ENCODE measurements at regions not wholly inside any gene's neighbourhood (a gene's known extent, or its start where the extent isn't known, plus 50 kb on each side); places are given as distances from the start of the nearest gene placed in this dataset.
A peak's percentile ranks its signal among the peaks of the same experiment; 100 is the strongest.

DNA sequence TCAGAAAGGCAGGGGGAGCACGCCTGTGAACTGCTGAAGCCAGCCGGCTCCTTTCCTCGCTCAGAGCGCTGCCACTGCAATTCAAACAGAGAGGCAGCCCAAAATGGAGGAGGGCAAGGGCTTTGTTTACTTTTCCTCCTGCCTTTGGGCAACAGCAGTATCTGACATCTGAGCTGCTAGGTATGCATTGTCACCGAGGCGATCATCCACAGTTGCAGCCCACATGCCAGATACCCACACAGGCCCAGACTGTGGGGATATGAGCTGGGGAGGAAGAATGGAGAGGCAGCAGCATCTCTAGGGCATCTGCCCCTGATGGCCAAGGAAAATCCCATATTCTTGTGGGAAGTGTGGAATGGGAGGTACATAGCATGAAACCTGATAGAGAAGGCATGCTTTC lies 357.1 kb downstream of the BARHL2 start:
- H3K4me1 ChIP-seq (ENCODE audit: control extremely low read depth in 1 of 4, control insufficient read depth in 4 of 4, insufficient read depth in 4 of 4, low read length in 3 of 4) = peaks cover 0 to 4% (median 3%) of the 10 kb centered on the region in 4 experiments
- DNase-seq = no peak
- CTCF ChIA-PET = no interaction called here
- H3K27me3 ChIP-seq (replicated peaks in 2 of 5; ENCODE audit: control insufficient read depth in 4 of 5, insufficient read depth in 5 of 5, low read length in 4 of 5) = peaks cover 0 to 5% (median 0%) of the 10 kb centered on the region in 5 experiments
- POLR2A ChIA-PET = no interaction called here
- no peak overlapping the region for H3K4me3 ChIP-seq (ENCODE audit: control insufficient read depth in 1 of 7, extremely low read depth in 1 of 7, insufficient read depth in 4 of 7, low read depth in 2 of 7, low read length in 6 of 7)
- H3K36me3 ChIP-seq (ENCODE audit: control insufficient read depth in 4 of 4, insufficient read depth in 4 of 4, low read length in 3 of 4) = no peaks in the 10 kb centered on the region
- no peak overlapping the region for H3K27ac ChIP-seq (ENCODE audit: insufficient read depth in 1 of 2, low read depth in 1 of 2, low read length in 2 of 2, poor library complexity in 1 of 2, severe bottlenecking in 2 of 2)
- 96% methylated on average over 5 of the region's 6 CpGs for WGBS (ENCODE audit: insufficient coverage)
- H3K9me3 ChIP-seq (ENCODE audit: control extremely low read depth in 1 of 5, control insufficient read depth in 4 of 5, insufficient read depth in 2 of 5, low read depth in 1 of 5, low read length in 4 of 5) = peaks cover 0 to 4% (median 0%) of the 10 kb centered on the region in 5 experiments

DNA sequence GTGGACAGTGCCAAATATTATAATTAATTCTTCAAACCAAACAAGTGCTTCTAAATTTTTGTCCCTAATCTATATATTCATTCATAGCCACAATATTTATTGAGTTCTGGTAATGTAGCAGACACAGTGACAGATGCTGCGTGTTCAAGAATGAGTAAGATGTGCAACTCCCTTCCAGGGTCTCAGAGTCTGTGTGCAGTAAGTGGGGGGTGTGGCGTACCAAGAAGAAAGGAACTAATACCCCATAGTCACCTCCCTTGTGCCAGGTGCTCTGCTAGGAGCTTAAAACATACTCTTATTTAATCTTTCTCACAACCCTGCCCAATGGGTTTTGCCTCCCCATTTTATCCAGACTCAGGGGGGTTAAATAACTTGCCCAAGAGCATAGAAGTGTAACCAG lies 358.7 kb downstream of the BARHL2 start:
- Histone ChIP-seq H3K4me3 (ENCODE audit: control insufficient read depth in 1 of 7, extremely low read depth in 1 of 7, insufficient read depth in 4 of 7, low read depth in 2 of 7, low read length in 6 of 7) (no peak overlapping the region), H3K27ac (ENCODE audit: insufficient read depth in 1 of 2, low read depth in 1 of 2, low read length in 2 of 2, poor library complexity in 1 of 2, severe bottlenecking in 2 of 2) (no peak overlapping the region), H3K36me3 (ENCODE audit: control insufficient read depth in 4 of 4, insufficient read depth in 4 of 4, low read length in 3 of 4) (no peaks in the 10 kb centered on the region), H3K4me1 (ENCODE audit: control extremely low read depth in 1 of 4, control insufficient read depth in 4 of 4, insufficient read depth in 4 of 4, low read length in 3 of 4) (peaks cover 0 to 4% (median 3%) of the 10 kb centered on the region in 4 experiments), H3K27me3 (replicated peaks in 2 of 5; ENCODE audit: control insufficient read depth in 4 of 5, insufficient read depth in 5 of 5, low read length in 4 of 5) (peaks cover 0 to 5% (median 0%) of the 10 kb centered on the region in 5 experiments), H3K9me3 (ENCODE audit: control extremely low read depth in 1 of 5, control insufficient read depth in 4 of 5, insufficient read depth in 2 of 5, low read depth in 1 of 5, low read length in 4 of 5) (no peaks in the 10 kb centered on the region)
- DNase-seq = peak in 2 of 3 donors; percentile 31 to 38
- no CpG with 5 or more reads among the region's 2 CpGs for WGBS (ENCODE audit: insufficient coverage)
- ChIA-PET CTCF (no interaction called here), POLR2A (no interaction called here)

DNA sequence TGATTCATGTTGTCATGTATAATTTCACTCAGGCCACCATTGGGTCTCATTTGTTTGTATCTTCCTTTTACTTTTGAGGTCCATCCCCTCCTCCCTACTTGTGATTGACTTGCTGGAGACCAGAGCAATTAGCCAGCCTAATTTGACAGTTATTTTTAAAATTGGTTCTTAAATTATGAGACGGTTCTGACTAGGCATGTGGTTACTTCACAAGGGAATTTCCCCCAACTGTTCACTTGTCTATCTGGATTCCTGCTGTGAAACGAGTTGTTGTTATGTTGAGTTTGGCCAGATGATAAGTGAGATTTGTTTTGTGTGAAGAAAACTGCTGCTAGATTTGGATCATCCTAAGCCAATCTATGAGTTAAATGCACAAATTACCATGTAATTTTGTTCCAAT lies 359.1 kb downstream of the BARHL2 start:
- H3K27me3 ChIP-seq (replicated peaks in 2 of 5; ENCODE audit: control insufficient read depth in 4 of 5, insufficient read depth in 5 of 5, low read length in 4 of 5) = peaks cover 0 to 2% (median 0%) of the 10 kb centered on the region in 5 experiments

DNA sequence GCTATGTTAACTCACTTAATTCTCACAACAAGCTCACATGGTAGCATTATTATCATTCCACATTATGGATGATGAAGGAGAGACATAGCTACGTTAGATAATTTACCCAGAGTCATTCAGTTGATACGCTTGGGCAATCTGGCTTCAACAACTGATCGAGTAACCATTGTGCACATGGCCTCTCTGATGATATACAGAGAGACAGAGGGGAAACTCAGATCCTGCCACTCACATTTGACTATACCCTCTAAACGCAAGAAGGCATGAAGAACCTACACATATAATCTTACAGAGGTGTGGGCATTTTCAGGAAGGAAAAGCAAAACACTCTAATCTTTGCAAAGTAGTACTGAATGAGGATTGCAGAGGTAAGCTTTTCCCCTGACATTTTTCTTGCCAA lies 360.1 kb downstream of the BARHL2 start:
- 97% methylated on average over 3 of the region's 4 CpGs for WGBS (ENCODE audit: insufficient coverage)
- Histone ChIP-seq H3K36me3 (ENCODE audit: control insufficient read depth in 4 of 4, insufficient read depth in 4 of 4, low read length in 3 of 4) (no peaks in the 10 kb centered on the region), H3K4me3 (ENCODE audit: control insufficient read depth in 1 of 7, extremely low read depth in 1 of 7, insufficient read depth in 4 of 7, low read depth in 2 of 7, low read length in 6 of 7) (no peak overlapping the region), H3K9me3 (ENCODE audit: control extremely low read depth in 1 of 5, control insufficient read depth in 4 of 5, insufficient read depth in 2 of 5, low read depth in 1 of 5, low read length in 4 of 5) (no peaks in the 10 kb centered on the region), H3K4me1 (ENCODE audit: control extremely low read depth in 1 of 4, control insufficient read depth in 4 of 4, insufficient read depth in 4 of 4, low read length in 3 of 4) (peaks cover 2 to 4% (median 4%) of the 10 kb centered on the region in 4 experiments), H3K27me3 (replicated peaks in 2 of 5; ENCODE audit: control insufficient read depth in 4 of 5, insufficient read depth in 5 of 5, low read length in 4 of 5) (no peaks in the 10 kb centered on the region), H3K27ac (ENCODE audit: insufficient read depth in 1 of 2, low read depth in 1 of 2, low read length in 2 of 2, poor library complexity in 1 of 2, severe bottlenecking in 2 of 2) (no peak overlapping the region)
- no peak for DNase-seq
- CTCF ChIA-PET = no interaction called here
- POLR2A ChIA-PET = no interaction called here

More for the DNA sequence above, 359.1 kb downstream of the BARHL2 start:
- DNase-seq = peak in 2 of 3 donors; percentile 78 to 81
- Histone ChIP-seq H3K36me3 (ENCODE audit: control insufficient read depth in 4 of 4, insufficient read depth in 4 of 4, low read length in 3 of 4) (no peaks in the 10 kb centered on the region), H3K9me3 (ENCODE audit: control extremely low read depth in 1 of 5, control insufficient read depth in 4 of 5, insufficient read depth in 2 of 5, low read depth in 1 of 5, low read length in 4 of 5) (no peaks in the 10 kb centered on the region), H3K4me3 (ENCODE audit: control insufficient read depth in 1 of 7, extremely low read depth in 1 of 7, insufficient read depth in 4 of 7, low read depth in 2 of 7, low read length in 6 of 7) (no peak overlapping the region), H3K27ac (ENCODE audit: insufficient read depth in 1 of 2, low read depth in 1 of 2, low read length in 2 of 2, poor library complexity in 1 of 2, severe bottlenecking in 2 of 2) (no peak overlapping the region), H3K4me1 (ENCODE audit: control extremely low read depth in 1 of 4, control insufficient read depth in 4 of 4, insufficient read depth in 4 of 4, low read length in 3 of 4) (peaks cover 1 to 4% (median 3%) of the 10 kb centered on the region in 4 experiments)
- POLR2A ChIA-PET = no interaction called here
- WGBS (ENCODE audit: insufficient coverage) = no CpG with 5 or more reads among the region's 2 CpGs
- CTCF ChIA-PET = no interaction called here

DNA sequence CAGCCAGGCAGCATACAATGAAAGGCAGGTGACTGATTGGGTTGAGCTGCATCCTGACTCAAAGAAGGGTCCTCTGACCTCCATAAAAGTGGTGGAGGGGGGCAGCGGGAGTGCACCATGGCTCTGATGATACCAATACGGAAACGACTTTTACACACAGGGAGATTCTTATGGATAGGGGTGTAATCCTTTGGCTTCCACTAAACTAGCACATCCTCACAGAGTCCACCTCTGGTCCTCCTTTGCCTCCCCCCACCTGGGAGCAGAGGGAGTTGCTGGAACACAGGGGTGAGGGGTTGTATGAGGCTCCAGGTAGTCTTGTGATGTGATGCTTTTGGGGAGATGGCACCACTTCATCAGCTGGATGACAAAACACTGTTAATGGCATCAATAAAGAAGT lies 361.0 kb downstream of the BARHL2 start:
- H3K36me3 ChIP-seq (ENCODE audit: control insufficient read depth in 4 of 4, insufficient read depth in 4 of 4, low read length in 3 of 4) = no peaks in the 10 kb centered on the region
- no peak overlapping the region for H3K4me3 ChIP-seq (ENCODE audit: control insufficient read depth in 1 of 7, extremely low read depth in 1 of 7, insufficient read depth in 4 of 7, low read depth in 2 of 7, low read length in 6 of 7)
- CTCF ChIA-PET = no interaction called here
- DNase-seq = no peak
- no peaks in the 10 kb centered on the region for H3K9me3 ChIP-seq (ENCODE audit: control extremely low read depth in 1 of 5, control insufficient read depth in 4 of 5, insufficient read depth in 2 of 5, low read depth in 1 of 5, low read length in 4 of 5)
- POLR2A ChIA-PET = no interaction called here
- H3K4me1 ChIP-seq (ENCODE audit: control extremely low read depth in 1 of 4, control insufficient read depth in 4 of 4, insufficient read depth in 4 of 4, low read length in 3 of 4) = peaks cover 2 to 4% (median 4%) of the 10 kb centered on the region in 4 experiments
- WGBS (ENCODE audit: insufficient coverage) = no CpG with 5 or more reads among the region's 3 CpGs
- H3K27ac ChIP-seq (ENCODE audit: insufficient read depth in 1 of 2, low read depth in 1 of 2, low read length in 2 of 2, poor library complexity in 1 of 2, severe bottlenecking in 2 of 2) = no peak overlapping the region
- no peaks in the 10 kb centered on the region for H3K27me3 ChIP-seq (replicated peaks in 2 of 5; ENCODE audit: control insufficient read depth in 4 of 5, insufficient read depth in 5 of 5, low read length in 4 of 5)

DNA sequence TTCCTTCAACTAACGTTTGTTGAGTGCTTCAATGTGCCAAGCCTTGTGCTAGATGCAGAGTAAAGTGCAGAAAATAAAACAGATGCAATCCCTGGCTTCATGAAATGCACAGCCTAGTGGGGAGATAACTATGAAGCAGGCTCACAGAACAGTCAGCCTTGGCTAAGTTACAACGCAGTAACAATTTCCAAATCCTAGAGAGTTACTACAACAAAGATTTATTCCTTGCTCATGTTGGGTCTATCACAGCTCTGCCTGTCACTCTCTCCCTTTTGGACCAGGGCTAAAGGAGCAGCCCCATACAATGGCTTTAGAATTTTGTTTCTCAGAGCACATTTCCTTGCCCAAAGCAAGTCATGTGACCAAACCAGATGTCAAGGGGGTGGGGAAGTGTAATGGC lies 359.8 kb downstream of the ZNF326 start:
- CTCF ChIA-PET = no interaction called here
- H3K4me3 ChIP-seq (ENCODE audit: control insufficient read depth in 1 of 7, extremely low read depth in 1 of 7, insufficient read depth in 4 of 7, low read depth in 2 of 7, low read length in 6 of 7) = no peak overlapping the region
- POLR2A ChIA-PET = no interaction called here
- no peaks in the 10 kb centered on the region for H3K27me3 ChIP-seq (replicated peaks in 2 of 5; ENCODE audit: control insufficient read depth in 4 of 5, insufficient read depth in 5 of 5, low read length in 4 of 5)
- no peaks in the 10 kb centered on the region for H3K36me3 ChIP-seq (ENCODE audit: control insufficient read depth in 4 of 4, insufficient read depth in 4 of 4, low read length in 3 of 4)
- DNase-seq = no peak
- no peak overlapping the region for H3K27ac ChIP-seq (ENCODE audit: insufficient read depth in 1 of 2, low read depth in 1 of 2, low read length in 2 of 2, poor library complexity in 1 of 2, severe bottlenecking in 2 of 2)
- peaks cover 2 to 4% (median 4%) of the 10 kb centered on the region in 4 experiments for H3K4me1 ChIP-seq (ENCODE audit: control extremely low read depth in 1 of 4, control insufficient read depth in 4 of 4, insufficient read depth in 4 of 4, low read length in 3 of 4)
- WGBS (ENCODE audit: insufficient coverage) = 100% methylated on average over 2 of the region's 2 CpGs
- peaks cover 0 to under 1% (median 0%) of the 10 kb centered on the region in 5 experiments for H3K9me3 ChIP-seq (ENCODE audit: control extremely low read depth in 1 of 5, control insufficient read depth in 4 of 5, insufficient read depth in 2 of 5, low read depth in 1 of 5, low read length in 4 of 5)

DNA sequence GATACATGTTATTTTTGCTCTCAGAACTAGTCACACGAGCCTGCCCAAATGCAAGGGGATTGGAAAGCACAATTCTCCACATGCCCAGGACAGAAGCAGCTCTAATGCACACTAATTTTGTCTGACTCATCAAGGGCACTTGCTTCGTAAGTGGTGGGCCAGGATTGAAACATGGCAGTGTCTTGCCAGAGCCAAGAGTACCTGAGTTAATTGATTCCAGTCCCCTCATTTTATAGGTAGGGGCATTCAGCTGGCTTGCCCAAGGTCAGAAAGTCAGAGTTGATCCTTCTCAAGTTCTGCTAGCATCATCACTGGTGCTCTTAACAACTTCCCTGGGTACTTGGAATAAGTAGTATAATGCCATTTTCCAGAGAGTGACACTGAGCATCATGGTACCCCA lies 356.1 kb downstream of the ZNF326 start:
- CTCF ChIA-PET = interaction anchor here (1.2 kb wide), 1 partner anchor 10 kb away, joined by 3 read pairs; no protein-coding TSS in a partner anchor
- H3K4me1 ChIP-seq (ENCODE audit: control extremely low read depth in 1 of 4, control insufficient read depth in 4 of 4, insufficient read depth in 4 of 4, low read length in 3 of 4) = peaks cover 0 to 4% (median 0%) of the 10 kb centered on the region in 4 experiments
- DNase-seq = no peak
- POLR2A ChIA-PET = no interaction called here
- no peak overlapping the region for H3K4me3 ChIP-seq (ENCODE audit: control insufficient read depth in 1 of 7, extremely low read depth in 1 of 7, insufficient read depth in 4 of 7, low read depth in 2 of 7, low read length in 6 of 7)
- H3K36me3 ChIP-seq (ENCODE audit: control insufficient read depth in 4 of 4, insufficient read depth in 4 of 4, low read length in 3 of 4) = no peaks in the 10 kb centered on the region
- WGBS (ENCODE audit: insufficient coverage) = 100% methylated on average over 2 of the region's 2 CpGs
- peaks cover 0 to 16% (median 5%) of the 10 kb centered on the region in 5 experiments for H3K9me3 ChIP-seq (ENCODE audit: control extremely low read depth in 1 of 5, control insufficient read depth in 4 of 5, insufficient read depth in 2 of 5, low read depth in 1 of 5, low read length in 4 of 5)
- no peak overlapping the region for H3K27ac ChIP-seq (ENCODE audit: insufficient read depth in 1 of 2, low read depth in 1 of 2, low read length in 2 of 2, poor library complexity in 1 of 2, severe bottlenecking in 2 of 2)
- H3K27me3 ChIP-seq (replicated peaks in 2 of 5; ENCODE audit: control insufficient read depth in 4 of 5, insufficient read depth in 5 of 5, low read length in 4 of 5) = no peaks in the 10 kb centered on the region
